ENCODE measurements at regions not wholly inside any gene's neighbourhood (a gene's known extent, or its start where the extent isn't known, plus 50 kb on each side); places are given as distances from the start of the nearest gene placed in this dataset.

GRCh38 chr17:55859301-55859795 is 108.5 kb downstream of the PCTP start:
- TF ChIP-seq CTCF (IDR thresholded peaks at IDR 0.05 in 2 of 3, conservative IDR thresholded peaks at IDR 0.05 in 1 of 3; ENCODE audit: control insufficient read depth in 2 of 3, extremely low read depth in 1 of 3, insufficient read depth in 1 of 3, low read depth in 3 of 3, low read length in 3 of 3), result no peak
- no peak for TF ChIP-seq BRCA1 (IDR thresholded peaks at IDR 0.05; ENCODE audit: low read depth, low read length)
- no peak for TF ChIP-seq ZNF207 (IDR thresholded peaks at IDR 0.05; ENCODE audit: borderline replicate concordance)
- no peak for TF ChIP-seq TBL1XR1 (IDR thresholded peaks at IDR 0.05; ENCODE audit: low read depth, low read length)
- TF ChIP-seq RBBP5 (conservative IDR thresholded peaks at IDR 0.05), result no peak
- TF ChIP-seq STAT1 (conservative IDR thresholded peaks at IDR 0.05), result no peak
